Sigmoid colon (tissue), 3 donors: ENCODE measurements at regions not wholly inside any gene's neighbourhood (a gene's known extent, or its start where the extent isn't known, plus 50 kb on each side); places are given as distances from the start of the nearest gene placed in this dataset.

Experiments
- CTCF ChIP-seq, 4 experiments: fragments of 450-650 bp in 3 of 4; fragments of 200-600 bp in 1 of 4; IDR thresholded peaks; one replicate each; pipeline ENCODE4 v1.5.1; 2016 to 2019; ENCODE audit warnings: antibody characterized with exemption in 4 of 4, mild to moderate bottlenecking in 3 of 4, moderate library complexity in 2 of 4
- POLR2A ChIP-seq, 2 donors: fragments of 450-650 bp; IDR thresholded peaks; one replicate each; pipeline ENCODE4 v1.6.1; 2016; ENCODE audit warnings: antibody characterized with exemption in 2 of 2, mild to moderate bottlenecking in 2 of 2, moderate library complexity in 2 of 2

DNA sequence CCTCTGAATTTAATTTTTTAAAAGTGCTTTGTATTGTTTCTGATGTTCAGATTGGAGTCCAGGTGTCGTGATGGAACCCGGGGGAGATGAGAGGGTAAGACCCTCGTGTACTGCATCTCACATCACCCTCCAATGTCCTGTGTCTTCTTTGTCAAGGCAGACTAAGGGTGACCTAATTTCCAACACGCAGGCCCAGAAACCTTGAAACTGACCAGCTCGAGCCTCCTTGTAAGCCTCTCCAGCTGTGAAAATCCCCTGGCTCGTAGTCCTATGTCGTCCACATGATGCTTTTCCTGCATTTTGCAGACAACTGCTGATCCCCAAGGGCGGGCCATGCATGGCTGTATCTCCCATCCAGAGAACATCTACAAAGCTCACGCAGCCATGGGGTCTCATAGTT is 220.2 kb downstream of the ARHGAP12 start:
- TF ChIP-seq POLR2A (IDR thresholded peaks at IDR 0.05) = no peak
- TF ChIP-seq CTCF (IDR thresholded peaks at IDR 0.05) = no peak
